GM12874 (cell line): ENCODE measurements at regions not wholly inside any gene's neighbourhood (a gene's known extent, or its start where the extent isn't known, plus 50 kb on each side); places are given as distances from the start of the nearest gene placed in this dataset.
A peak's percentile ranks its signal among the peaks of the same experiment; 100 is the strongest.

Experiments used
- CTCF ChIP-seq: IDR thresholded peaks from 2 replicates; pipeline ENCODE4 v1.5.1; 2011; ENCODE audit warnings: low read depth, mild to moderate bottlenecking, control low read depth, low read length, moderate library complexity; ENCODE audit not compliant: insufficient read depth

- no peak for TF ChIP-seq CTCF
Measured at GRCh38 chr17:77001487-77001886, 133.3 kb downstream of the MGAT5B start.

GRCh38 chr17:77002103-77003045 is 134.2 kb downstream of the MGAT5B start:
- TF ChIP-seq CTCF: no peak

GRCh38 chr17:77003699-77004098 is 135.5 kb downstream of the MGAT5B start:
- TF ChIP-seq CTCF: no peak

- TF ChIP-seq CTCF: no peak
Measured at GRCh38 chr17:77006971-77007649, 133.7 kb upstream of the SEC14L1 start.

- no peak for TF ChIP-seq CTCF
Measured at GRCh38 chr17:77009877-77010276, 130.9 kb upstream of the SEC14L1 start.

- TF ChIP-seq CTCF: no peak
Measured at GRCh38 chr17:77010667-77011066, 130.1 kb upstream of the SEC14L1 start.

GRCh38 chr17:77011173-77012011 is 129.4 kb upstream of the SEC14L1 start:
- TF ChIP-seq CTCF: peak; percentile 42; the same call in 1 of the 2 replicates
